ENCODE measurements at regions not wholly inside any gene's neighbourhood (a gene's known extent, or its start where the extent isn't known, plus 50 kb on each side); places are given as distances from the start of the nearest gene placed in this dataset.

DNA sequence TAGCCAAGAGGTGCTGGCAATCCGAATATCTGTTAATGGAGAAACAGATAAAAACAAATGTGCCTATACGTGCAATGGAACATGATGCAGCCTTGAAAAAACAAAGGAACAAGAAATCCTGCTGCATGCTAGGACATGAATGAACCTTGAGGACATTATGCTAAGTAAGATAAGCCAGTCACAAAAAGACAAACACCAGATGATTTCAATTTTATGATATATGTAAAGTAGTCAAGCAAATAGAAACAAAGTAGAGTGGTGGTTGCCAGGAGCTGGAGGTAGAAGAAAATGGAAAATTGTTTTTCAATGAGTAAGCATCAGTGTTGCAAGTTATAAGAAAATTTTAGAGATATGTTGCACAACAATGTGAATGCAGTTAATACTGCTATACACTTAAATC, 409.7 kb upstream of the CDH8 start:
- DNase-seq (ENCODE audit: extremely low spot score, insufficient read length, low read depth) (no peak), FAIRE-seq (no peak)

- FAIRE-seq (no peak), DNase-seq (ENCODE audit: extremely low spot score, insufficient read length, low read depth) (no peak)
These were observed 388.0 kb upstream of the CDH8 start for GRCh38 chr16:62424206-62424605.

GRCh38 chr16:62408760-62409159, 372.5 kb upstream of the CDH8 start:
- no peak for FAIRE-seq
- DNase-seq (ENCODE audit: extremely low spot score, insufficient read length, low read depth), result no peak

GRCh38 chr16:62406387-62406786, 370.1 kb upstream of the CDH8 start:
- DNase-seq (ENCODE audit: extremely low spot score, insufficient read length, low read depth), result no peak
- no peak for FAIRE-seq

GRCh38 chr16:62404842-62405611, 368.8 kb upstream of the CDH8 start:
- no peak for FAIRE-seq
- DNase-seq (ENCODE audit: extremely low spot score, insufficient read length, low read depth), result no peak

DNA sequence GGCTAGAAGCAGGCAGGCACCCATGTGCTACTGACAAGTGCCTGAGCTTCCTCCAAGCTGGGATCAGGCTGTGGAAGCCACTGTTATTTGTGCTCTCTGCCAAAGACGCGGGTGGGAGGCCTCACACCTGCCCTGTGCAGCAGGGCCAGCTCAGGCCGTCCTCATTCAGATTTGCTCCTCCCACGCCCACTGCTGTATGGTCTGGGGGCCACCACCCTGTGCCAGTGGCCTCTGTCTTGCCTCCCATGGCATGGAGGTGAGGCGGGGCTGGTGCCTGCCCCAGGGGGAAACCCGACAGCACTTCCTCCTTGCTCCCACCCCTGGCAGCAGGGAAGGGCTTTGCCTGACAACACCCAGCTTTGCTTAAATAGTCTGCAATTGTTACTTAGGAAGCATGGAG, 356.5 kb upstream of the CDH8 start:
- DNase-seq (ENCODE audit: extremely low spot score, insufficient read length, low read depth), result no peak
- no peak for FAIRE-seq

DNA sequence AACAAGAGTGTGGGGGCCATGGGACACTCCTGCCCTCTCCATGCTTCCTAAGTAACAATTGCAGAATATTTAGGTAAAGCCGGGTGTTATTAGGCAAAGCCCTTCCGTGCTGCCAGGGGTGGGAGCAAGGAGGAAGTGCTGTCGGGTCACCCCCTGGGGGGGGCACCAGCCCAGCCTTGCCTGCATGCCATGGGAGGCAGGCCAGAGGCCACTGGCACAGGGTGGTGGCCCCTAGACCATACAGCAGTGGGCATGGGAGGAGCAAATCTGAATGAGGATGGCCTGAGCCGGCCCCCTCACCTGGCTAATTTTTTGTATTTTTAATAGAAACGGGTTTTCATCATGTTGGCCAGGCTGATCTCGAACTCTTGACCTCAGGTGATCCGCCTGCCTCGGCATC, 355.7 kb upstream of the CDH8 start:
- no peak for FAIRE-seq

GRCh38 chr16:62391134-62391533, 354.9 kb upstream of the CDH8 start:
- DNase-seq (ENCODE audit: extremely low spot score, insufficient read length, low read depth), result no peak
- no peak for FAIRE-seq

More for the DNA sequence above, 355.7 kb upstream of the CDH8 start:
- DNase-seq (ENCODE audit: extremely low spot score, insufficient read length, low read depth), result no peak

DNA sequence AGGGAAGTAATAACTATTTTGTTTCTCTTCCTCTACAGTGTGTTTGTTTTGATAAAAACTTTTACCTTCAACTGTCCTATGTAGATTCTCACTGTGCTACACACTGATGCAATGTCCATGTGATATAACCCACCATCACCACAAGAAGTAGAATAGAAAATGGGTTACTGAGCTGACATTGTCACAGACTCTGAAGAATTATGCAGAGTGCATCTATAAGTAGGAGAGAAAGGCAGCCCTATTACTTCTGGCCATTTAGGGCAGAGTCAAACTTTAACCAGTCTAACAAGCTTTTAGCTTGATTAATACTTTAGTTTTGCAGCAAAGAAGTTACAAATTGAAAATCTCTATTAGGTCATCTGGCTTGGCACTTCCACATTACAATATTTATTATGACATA, 354.0 kb upstream of the CDH8 start:
- DNase-seq (ENCODE audit: extremely low spot score, insufficient read length, low read depth) (no peak), FAIRE-seq (no peak)

DNA sequence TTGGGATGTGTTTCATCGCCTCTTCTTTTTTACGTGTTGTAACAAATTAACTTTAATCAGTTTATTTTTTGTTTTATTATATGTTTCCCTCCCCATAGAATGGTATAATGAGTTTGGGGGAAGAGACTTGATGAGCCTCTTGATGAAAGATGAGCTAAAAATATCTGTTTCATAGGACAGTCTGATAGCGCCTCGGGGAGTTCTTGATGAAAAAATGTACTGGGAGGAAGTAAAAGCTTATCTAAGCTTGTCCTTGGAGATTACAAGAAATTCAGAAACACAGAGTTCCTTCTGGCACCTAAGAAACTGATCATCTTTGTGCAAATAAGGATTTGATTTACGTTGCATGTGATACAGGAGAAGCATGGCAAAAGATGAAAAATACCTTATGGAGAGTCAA, 350.2 kb upstream of the CDH8 start:
- DNase-seq (ENCODE audit: extremely low spot score, insufficient read length, low read depth), result no peak
- FAIRE-seq, result no peak

GRCh38 chr16:62383941-62384340, 347.7 kb upstream of the CDH8 start:
- FAIRE-seq (no peak), DNase-seq (ENCODE audit: extremely low spot score, insufficient read length, low read depth) (no peak)

DNA sequence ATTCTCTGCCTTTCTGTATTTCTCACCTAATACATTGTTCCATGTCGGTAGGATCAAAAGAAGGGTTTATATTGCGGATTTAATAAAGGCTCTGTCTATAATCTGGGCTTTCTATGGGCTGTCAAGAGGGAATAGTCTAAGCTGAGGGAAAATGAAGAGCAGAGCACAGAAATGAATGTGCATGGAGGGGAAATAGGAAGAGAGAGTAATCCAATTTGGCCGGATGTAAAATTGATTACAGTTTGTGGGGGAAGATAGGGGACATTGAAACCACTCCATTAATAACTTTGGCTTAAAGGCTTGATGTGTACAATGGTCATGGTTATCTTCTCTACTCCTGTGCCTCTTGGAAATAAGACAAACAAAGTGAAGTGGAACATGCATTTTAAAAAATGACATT, 334.2 kb upstream of the CDH8 start:
- FAIRE-seq, result no peak
- no peak for DNase-seq (ENCODE audit: extremely low spot score, insufficient read length, low read depth)

DNA sequence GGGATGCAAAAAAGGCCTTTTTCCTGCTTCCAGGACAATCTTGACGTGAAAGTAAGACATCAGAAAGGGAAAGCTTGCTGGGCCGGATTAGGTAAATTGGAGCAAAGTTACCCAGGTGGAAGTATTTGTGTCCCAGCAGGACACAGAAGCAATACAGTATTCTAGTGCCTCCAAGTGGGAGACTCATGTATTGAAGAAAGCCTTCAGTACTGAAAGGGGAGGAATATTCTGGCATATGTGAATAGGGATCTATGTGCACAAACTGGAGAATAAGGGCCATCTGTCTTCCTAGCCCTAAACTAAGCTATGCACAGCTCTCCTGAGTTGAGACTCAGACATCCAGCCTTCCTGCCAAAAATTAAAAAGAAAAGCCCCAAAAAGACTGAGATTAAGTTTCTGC, 327.3 kb upstream of the CDH8 start:
- FAIRE-seq, result no peak
- DNase-seq (ENCODE audit: extremely low spot score, insufficient read length, low read depth), result no peak

- no peak for FAIRE-seq
- no peak for DNase-seq (ENCODE audit: extremely low spot score, insufficient read length, low read depth)
These were observed 317.1 kb upstream of the CDH8 start for GRCh38 chr16:62353355-62353754.

- no peak for DNase-seq (ENCODE audit: extremely low spot score, insufficient read length, low read depth)
- no peak for FAIRE-seq
These were observed 306.0 kb upstream of the CDH8 start for GRCh38 chr16:62342216-62342615.

DNA sequence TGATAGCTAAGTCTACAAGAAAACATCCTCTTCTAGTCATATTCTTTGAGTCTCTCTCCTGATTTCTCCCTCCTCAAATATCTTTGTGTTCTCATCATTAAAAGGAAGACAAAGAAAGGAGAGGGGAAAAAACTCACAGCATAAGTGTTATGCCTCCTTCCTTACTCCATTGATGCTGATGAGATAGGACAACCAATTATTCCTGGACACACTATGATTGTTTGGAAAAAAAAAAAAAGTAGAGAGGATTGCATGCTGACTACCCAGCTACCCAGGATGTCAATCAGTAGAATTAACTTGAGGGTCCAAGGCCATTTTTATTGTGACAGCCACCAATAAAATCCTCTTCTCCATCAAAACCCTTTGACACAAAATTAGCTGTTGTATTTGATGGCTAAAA, 299.1 kb upstream of the CDH8 start:
- DNase-seq (ENCODE audit: extremely low spot score, insufficient read length, low read depth) (no peak), FAIRE-seq (no peak)

DNA sequence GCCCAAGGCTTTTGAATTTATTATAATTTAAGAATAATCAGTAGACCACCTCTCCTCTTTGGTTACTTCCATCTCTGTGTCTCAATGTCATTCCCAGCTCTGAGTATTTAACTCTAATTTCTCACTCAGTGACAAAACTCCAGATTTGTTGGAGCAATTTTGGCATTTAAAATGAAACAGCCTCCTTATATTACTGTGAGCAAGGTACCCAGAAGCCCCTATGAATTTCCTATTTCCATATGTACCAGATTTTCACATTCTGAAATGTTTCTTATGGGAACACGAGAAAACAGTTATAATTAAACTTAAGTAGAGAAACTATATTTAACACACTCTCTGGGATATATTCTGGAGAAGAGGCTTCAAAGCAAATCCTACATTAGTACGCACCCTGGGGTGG, 285.4 kb upstream of the CDH8 start:
- no peak for DNase-seq (ENCODE audit: extremely low spot score, insufficient read length, low read depth)
- FAIRE-seq, result no peak

GRCh38 chr16:62298600-62298999, 262.4 kb upstream of the CDH8 start:
- FAIRE-seq (no peak), DNase-seq (ENCODE audit: extremely low spot score, insufficient read length, low read depth) (no peak)

DNA sequence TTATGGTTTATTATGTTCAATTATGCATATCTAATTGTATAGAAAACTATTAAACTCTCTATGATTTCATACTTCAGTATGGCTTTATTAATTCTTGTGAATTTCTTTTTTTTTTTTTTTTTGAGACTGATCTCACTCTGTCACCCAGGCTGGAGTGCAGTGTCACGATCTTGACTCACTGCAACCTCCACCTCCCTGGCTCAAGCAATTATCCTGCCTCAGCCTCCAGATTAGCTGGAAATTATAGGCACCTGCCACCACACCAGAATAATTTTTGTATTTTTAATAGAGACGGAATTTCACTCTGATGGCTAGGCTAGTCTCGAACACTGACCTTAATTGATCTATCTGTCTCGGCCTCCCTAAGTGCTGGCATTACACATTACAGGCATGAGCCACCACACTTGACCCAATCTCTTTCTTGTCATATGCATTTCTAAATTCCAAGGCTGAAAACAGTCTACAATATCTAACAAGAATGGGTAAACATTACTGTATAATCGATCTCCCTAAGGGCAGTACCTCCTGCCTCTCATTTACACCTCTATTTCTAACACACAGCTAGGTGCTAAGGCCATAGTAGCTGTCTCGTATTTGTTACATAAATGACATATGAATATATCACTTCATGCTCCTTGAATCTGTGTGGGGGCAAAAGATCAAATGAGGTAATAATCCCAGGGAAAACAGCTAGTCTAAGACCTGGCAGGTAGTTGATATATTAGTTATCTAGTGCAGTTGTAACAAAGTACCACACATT, 258.2 kb upstream of the CDH8 start:
- FAIRE-seq (no peak), DNase-seq (ENCODE audit: extremely low spot score, insufficient read length, low read depth) (no peak)

GRCh38 chr16:62288990-62289629, 252.9 kb upstream of the CDH8 start:
- FAIRE-seq (no peak), DNase-seq (ENCODE audit: extremely low spot score, insufficient read length, low read depth) (no peak)

DNA sequence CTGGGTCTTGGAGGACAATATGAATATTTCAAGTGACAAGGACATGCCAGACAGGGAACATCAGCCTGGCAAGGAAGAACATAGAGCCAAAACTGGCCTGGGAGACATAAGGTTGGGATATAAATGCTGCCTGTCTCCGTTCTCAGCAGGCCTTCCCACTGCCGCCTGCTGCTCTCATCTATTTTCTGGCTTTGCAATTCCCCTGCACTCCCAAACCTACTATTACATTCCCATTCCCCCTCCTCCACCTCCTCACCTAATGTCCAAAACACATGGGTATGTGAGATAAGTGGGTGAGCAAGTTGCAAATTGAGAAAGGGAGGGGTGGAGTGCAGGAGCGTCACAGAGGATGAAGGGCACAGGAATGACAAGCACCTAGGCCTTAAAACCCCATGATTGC, 244.3 kb upstream of the CDH8 start:
- no peak for DNase-seq (ENCODE audit: extremely low spot score, insufficient read length, low read depth)
- FAIRE-seq, result no peak
